ENCODE measurements at regions not wholly inside any gene's neighbourhood (a gene's known extent, or its start where the extent isn't known, plus 50 kb on each side); places are given as distances from the start of the nearest gene placed in this dataset.
"Not testable (repeated sequence)": the region's sequence is repeated elsewhere in the genome, so short reads cannot be mapped to it uniquely, and the experiment has no call there.

- H2AFZ ChIP-seq (ENCODE audit: low read depth, low read length), result no peak overlapping the region
- H3K9me3 ChIP-seq (ENCODE audit: low read length), result no peaks in the 10 kb centered on the region
- H3K27ac ChIP-seq (ENCODE audit: low read length), result no peak overlapping the region
- TF ChIP-seq TAF1 (IDR thresholded peaks at IDR 0.05; ENCODE audit: low read depth), result no peak
- TF ChIP-seq, protein P1, sequence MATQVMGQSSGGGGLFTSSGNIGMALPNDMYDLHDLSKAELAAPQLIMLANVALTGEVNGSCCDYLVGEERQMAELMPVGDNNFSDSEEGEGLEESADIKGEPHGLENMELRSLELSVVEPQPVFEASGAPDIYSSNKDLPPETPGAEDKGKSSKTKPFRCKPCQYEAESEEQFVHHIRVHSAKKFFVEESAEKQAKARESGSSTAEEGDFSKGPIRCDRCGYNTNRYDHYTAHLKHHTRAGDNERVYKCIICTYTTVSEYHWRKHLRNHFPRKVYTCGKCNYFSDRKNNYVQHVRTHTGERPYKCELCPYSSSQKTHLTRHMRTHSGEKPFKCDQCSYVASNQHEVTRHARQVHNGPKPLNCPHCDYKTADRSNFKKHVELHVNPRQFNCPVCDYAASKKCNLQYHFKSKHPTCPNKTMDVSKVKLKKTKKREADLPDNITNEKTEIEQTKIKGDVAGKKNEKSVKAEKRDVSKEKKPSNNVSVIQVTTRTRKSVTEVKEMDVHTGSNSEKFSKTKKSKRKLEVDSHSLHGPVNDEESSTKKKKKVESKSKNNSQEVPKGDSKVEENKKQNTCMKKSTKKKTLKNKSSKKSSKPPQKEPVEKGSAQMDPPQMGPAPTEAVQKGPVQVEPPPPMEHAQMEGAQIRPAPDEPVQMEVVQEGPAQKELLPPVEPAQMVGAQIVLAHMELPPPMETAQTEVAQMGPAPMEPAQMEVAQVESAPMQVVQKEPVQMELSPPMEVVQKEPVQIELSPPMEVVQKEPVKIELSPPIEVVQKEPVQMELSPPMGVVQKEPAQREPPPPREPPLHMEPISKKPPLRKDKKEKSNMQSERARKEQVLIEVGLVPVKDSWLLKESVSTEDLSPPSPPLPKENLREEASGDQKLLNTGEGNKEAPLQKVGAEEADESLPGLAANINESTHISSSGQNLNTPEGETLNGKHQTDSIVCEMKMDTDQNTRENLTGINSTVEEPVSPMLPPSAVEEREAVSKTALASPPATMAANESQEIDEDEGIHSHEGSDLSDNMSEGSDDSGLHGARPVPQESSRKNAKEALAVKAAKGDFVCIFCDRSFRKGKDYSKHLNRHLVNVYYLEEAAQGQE (IDR thresholded peaks at IDR 0.05; ENCODE audit: borderline replicate concordance), result no peak
- TF ChIP-seq EZH2 (IDR thresholded peaks at IDR 0.05; ENCODE audit: borderline replicate concordance, insufficient read depth, low read length, poor library complexity, severe bottlenecking), result no peak
- no peak for TF ChIP-seq MXI1 (conservative IDR thresholded peaks at IDR 0.05; ENCODE audit: poor library complexity, severe bottlenecking)
- TF ChIP-seq EP300 (conservative IDR thresholded peaks at IDR 0.05; ENCODE audit: poor library complexity, severe bottlenecking), result no peak
- peak; percentile 59 for TF ChIP-seq RAD21 (conservative IDR thresholded peaks at IDR 0.05)
- TF ChIP-seq SMC3 (conservative IDR thresholded peaks at IDR 0.05; ENCODE audit: poor library complexity), result peak; percentile 59
- no peak for TF ChIP-seq POLR2AphosphoS5 (IDR thresholded peaks at IDR 0.05)
- TF ChIP-seq, protein P2, sequence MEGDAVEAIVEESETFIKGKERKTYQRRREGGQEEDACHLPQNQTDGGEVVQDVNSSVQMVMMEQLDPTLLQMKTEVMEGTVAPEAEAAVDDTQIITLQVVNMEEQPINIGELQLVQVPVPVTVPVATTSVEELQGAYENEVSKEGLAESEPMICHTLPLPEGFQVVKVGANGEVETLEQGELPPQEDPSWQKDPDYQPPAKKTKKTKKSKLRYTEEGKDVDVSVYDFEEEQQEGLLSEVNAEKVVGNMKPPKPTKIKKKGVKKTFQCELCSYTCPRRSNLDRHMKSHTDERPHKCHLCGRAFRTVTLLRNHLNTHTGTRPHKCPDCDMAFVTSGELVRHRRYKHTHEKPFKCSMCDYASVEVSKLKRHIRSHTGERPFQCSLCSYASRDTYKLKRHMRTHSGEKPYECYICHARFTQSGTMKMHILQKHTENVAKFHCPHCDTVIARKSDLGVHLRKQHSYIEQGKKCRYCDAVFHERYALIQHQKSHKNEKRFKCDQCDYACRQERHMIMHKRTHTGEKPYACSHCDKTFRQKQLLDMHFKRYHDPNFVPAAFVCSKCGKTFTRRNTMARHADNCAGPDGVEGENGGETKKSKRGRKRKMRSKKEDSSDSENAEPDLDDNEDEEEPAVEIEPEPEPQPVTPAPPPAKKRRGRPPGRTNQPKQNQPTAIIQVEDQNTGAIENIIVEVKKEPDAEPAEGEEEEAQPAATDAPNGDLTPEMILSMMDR (IDR thresholded peaks at IDR 0.05; ENCODE audit: poor library complexity, severe bottlenecking), result peak; percentile 44
- no peaks in the 10 kb centered on the region for H3K79me2 ChIP-seq (replicated peaks; ENCODE audit: insufficient read depth, low read length)
- H4K20me1 ChIP-seq (ENCODE audit: insufficient read depth), result no peaks in the 10 kb centered on the region
- H3F3A ChIP-seq (ENCODE audit: insufficient read depth, low read length, poor library complexity, severe bottlenecking), result no peaks in the 10 kb centered on the region
- no peak overlapping the region for H3K4me3 ChIP-seq (ENCODE audit: low read length)
- no peaks in the 10 kb centered on the region for H3K36me3 ChIP-seq (ENCODE audit: insufficient read depth, low read length)
- H3K4me2 ChIP-seq (ENCODE audit: low read length), result no peak overlapping the region
- no peaks in the 10 kb centered on the region for H3K9me2 ChIP-seq (ENCODE audit: insufficient read depth, low read length)
- no peaks in the 10 kb centered on the region for H3K27me3 ChIP-seq (ENCODE audit: insufficient read depth, low read depth, low read length)
- H3K9ac ChIP-seq (ENCODE audit: low read length), result no peak overlapping the region
Observed at GRCh38 chr10:108544500-108545120, 1378.7 kb downstream of the XPNPEP1 start.

DNA sequence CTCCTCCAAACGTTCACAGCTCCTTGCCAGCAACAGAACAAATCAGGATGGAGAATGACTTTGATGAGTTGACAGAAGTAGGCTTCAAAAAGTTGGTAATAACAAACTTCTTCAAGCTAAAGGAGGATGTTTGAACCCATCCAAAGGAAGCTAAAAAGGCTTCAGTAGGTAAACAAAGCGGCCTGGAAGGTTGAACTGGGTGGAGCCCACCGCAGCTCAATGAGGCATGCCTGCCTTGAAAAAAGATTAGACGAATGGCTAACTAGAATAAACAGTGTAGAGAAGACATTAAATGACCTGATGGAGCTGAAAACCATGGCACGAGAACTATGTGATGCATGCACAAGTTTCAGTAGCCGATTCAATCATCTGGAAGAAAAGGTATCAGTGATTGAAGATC lies 1369.0 kb upstream of the SORCS1 start:
- H3K79me2 ChIP-seq (replicated peaks; ENCODE audit: insufficient read depth, low read length); H3K36me3 ChIP-seq (ENCODE audit: insufficient read depth, low read length); H3K9me3 ChIP-seq (ENCODE audit: low read length); H3K4me2 ChIP-seq (ENCODE audit: low read length); H3K4me3 ChIP-seq (ENCODE audit: low read length); H3K27ac ChIP-seq (ENCODE audit: low read length); H3K27me3 ChIP-seq (ENCODE audit: insufficient read depth, low read depth, low read length); H3K9me2 ChIP-seq (ENCODE audit: insufficient read depth, low read length); H4K20me1 ChIP-seq (ENCODE audit: insufficient read depth); H3F3A ChIP-seq (ENCODE audit: insufficient read depth, low read length, poor library complexity, severe bottlenecking); H2AFZ ChIP-seq (ENCODE audit: low read depth, low read length); H3K9ac ChIP-seq (ENCODE audit: low read length): not testable (repeated sequence)
